ENCODE measurements at regions not wholly inside any gene's neighbourhood (a gene's known extent, or its start where the extent isn't known, plus 50 kb on each side); places are given as distances from the start of the nearest gene placed in this dataset.

DNA sequence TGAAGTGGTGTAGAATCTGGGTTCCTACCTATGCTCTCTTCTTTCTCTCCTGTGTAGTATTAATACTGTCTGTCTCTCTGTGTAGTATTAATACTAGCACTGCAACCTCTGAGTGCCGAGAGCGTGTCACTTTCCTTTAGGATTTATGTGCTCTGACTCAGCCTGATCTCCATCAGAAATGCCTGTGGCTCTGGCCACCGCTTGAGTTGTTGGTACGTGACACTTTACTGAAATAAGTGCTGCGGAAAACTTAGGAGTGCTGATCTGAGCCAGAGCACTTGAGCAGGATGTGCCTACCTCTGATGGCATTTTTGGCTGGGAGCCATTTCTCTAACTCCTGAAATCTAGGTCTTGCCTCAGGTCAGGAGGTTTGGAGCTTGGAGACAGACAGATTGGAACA lies 807.4 kb downstream of the SQOR start:
- H3K4me1 ChIP-seq: no peaks in the 10 kb centered on the region
- ATAC-seq (no peak), DNase-seq (no peak)
- 79 to 80% methylated on average over 5 of the region's 5 CpGs for WGBS, 2 donors
- no peaks in the 10 kb centered on the region for H3K27me3 ChIP-seq
- intact Hi-C loops (cut with DNase I): no loop called here
- no peaks in the 10 kb centered on the region for H3K9me3 ChIP-seq
- no peak overlapping the region for H3K4me3 ChIP-seq
- H3K27ac ChIP-seq: no peak overlapping the region
- H3K36me3 ChIP-seq (replicated peaks in 1 of 2; ENCODE audit: insufficient read depth in 1 of 2, low read depth in 2 of 2): no peaks in the 10 kb centered on the region
- TF ChIP-seq POLR2A (IDR thresholded peaks at IDR 0.05): no peak
- TF ChIP-seq, protein P1, sequence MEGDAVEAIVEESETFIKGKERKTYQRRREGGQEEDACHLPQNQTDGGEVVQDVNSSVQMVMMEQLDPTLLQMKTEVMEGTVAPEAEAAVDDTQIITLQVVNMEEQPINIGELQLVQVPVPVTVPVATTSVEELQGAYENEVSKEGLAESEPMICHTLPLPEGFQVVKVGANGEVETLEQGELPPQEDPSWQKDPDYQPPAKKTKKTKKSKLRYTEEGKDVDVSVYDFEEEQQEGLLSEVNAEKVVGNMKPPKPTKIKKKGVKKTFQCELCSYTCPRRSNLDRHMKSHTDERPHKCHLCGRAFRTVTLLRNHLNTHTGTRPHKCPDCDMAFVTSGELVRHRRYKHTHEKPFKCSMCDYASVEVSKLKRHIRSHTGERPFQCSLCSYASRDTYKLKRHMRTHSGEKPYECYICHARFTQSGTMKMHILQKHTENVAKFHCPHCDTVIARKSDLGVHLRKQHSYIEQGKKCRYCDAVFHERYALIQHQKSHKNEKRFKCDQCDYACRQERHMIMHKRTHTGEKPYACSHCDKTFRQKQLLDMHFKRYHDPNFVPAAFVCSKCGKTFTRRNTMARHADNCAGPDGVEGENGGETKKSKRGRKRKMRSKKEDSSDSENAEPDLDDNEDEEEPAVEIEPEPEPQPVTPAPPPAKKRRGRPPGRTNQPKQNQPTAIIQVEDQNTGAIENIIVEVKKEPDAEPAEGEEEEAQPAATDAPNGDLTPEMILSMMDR (IDR thresholded peaks at IDR 0.05): no peak

DNA sequence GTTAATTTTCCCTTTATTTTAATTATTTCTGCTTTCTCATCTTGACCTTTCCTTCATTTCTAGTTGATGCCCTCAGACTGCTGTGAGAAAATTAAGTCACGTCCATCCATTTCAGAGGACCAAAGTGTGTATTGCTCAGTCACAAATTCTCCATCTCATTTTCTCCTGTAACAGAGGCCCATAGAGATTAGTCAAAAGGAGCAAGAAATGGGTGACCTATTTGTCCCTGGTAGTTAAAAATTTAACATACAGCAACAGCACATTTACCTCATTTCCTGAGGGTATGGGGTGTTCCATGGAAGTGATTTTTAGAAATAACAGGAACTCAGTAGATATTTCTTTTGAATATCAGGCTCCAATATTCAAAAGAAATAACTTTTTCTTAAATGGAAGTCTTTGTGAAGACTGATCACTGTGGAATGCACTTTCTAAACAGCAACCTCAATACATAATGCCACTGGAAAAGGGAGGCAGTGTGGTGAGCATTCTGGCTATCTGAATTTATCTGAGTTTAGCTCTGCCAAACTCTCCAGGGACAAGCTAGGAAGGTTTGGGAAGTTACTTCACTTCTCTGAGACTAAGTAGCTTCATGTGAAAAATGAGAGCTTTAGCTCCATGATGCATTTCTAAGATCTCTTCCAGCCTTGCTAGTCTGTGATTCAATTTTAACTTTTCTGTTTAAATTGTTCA lies 808.2 kb downstream of the SQOR start:
- intact Hi-C loops (cut with DNase I): no loop called here
- no peak for TF ChIP-seq POLR2A (IDR thresholded peaks at IDR 0.05)
- TF ChIP-seq, protein P1 (IDR thresholded peaks at IDR 0.05): no peak

DNA sequence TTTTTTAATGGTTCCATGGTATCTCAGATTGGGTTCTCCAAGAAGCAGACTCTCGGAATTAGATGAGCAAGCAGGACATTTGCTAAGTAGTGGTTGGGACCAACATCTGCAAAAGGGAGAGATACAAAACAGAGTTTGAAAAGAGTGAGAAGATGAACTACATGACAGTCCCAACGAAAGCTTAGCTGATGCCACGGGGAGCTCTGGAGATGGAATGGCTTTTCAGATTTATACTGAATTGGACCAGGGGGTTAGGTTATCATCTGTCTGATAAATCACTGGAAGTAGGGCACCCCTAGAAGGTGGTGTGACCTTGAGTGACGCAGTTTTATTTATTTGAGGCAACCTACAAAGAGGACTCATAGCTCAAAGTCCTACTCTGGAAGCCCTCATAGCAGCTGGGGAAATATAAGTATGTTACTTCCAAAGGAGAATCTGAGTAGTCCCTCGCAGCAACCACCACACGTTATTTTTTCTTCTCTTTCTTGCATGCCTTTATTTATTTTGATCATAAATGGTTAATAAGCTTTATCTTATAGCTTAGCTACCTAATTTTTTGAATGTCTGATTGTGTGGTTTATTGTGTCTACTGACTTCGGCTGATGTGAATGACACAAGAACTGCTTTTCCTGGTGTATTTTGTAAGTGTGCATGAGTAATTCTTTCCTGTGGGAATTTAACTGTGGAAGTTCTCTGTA lies 815.4 kb downstream of the SQOR start:
- intact Hi-C loops (cut with DNase I): no loop called here
- ATAC-seq (no peak), DNase-seq (no peak)
- H3K27me3 ChIP-seq: no peaks in the 10 kb centered on the region
- whole genome bisulfite sequencing, 2 donors: 62 to 73% methylated on average over 7 of the region's 7 CpGs
- TF ChIP-seq POLR2A (IDR thresholded peaks at IDR 0.05): no peak
- TF ChIP-seq, protein P1 (IDR thresholded peaks at IDR 0.05): no peak
- no peak overlapping the region for H3K4me3 ChIP-seq
- no peak overlapping the region for H3K27ac ChIP-seq
- no peaks in the 10 kb centered on the region for H3K36me3 ChIP-seq (replicated peaks in 1 of 2; ENCODE audit: insufficient read depth in 1 of 2, low read depth in 2 of 2)
- H3K9me3 ChIP-seq: no peaks in the 10 kb centered on the region
- H3K4me1 ChIP-seq: no peaks in the 10 kb centered on the region

More for the DNA sequence above, 808.2 kb downstream of the SQOR start:
- no peaks in the 10 kb centered on the region for H3K4me1 ChIP-seq
- DNase-seq: no peak
- no peaks in the 10 kb centered on the region for H3K27me3 ChIP-seq
- H3K36me3 ChIP-seq (replicated peaks in 1 of 2; ENCODE audit: insufficient read depth in 1 of 2, low read depth in 2 of 2): no peaks in the 10 kb centered on the region
- 57 to 75% methylated on average over 1 of the region's 1 CpG for WGBS, 2 donors
- no peak overlapping the region for H3K4me3 ChIP-seq
- H3K27ac ChIP-seq: no peak overlapping the region
- no peak for ATAC-seq
- H3K9me3 ChIP-seq: no peaks in the 10 kb centered on the region

DNA sequence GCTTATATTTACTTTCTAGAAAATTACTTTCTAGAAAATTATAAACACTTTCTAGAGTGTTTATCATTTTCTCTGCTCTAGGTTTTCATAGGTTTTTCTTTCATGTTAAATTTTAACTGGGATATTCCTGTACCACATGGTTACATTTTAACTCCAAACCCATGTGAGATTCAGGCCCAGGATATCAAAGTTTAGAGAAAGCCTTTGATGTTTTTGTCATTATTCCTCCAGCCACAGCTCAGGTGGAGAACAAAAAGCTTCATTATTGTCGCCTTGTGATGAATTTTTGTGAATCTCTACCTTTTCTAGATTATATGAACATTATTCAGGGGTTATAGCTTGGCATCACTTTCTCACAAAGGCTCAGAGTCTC lies 816.0 kb downstream of the SQOR start:
- H3K27me3 ChIP-seq: no peaks in the 10 kb centered on the region
- H3K36me3 ChIP-seq (replicated peaks in 1 of 2; ENCODE audit: insufficient read depth in 1 of 2, low read depth in 2 of 2): no peaks in the 10 kb centered on the region
- intact Hi-C loops (cut with DNase I): no loop called here
- no peak for DNase-seq
- H3K4me3 ChIP-seq: no peak overlapping the region
- WGBS, 2 donors: 48 to 62% methylated on average over 1 of the region's 1 CpG
- no peak for ATAC-seq
- H3K9me3 ChIP-seq: no peaks in the 10 kb centered on the region
- H3K4me1 ChIP-seq: no peaks in the 10 kb centered on the region
- TF ChIP-seq POLR2A (IDR thresholded peaks at IDR 0.05): no peak
- TF ChIP-seq, protein P1 (IDR thresholded peaks at IDR 0.05): no peak
- H3K27ac ChIP-seq: no peak overlapping the region

Measured in body of pancreas (tissue), 4 donors.